HEK293 (cell line): ENCODE measurements at regions not wholly inside any gene's neighbourhood (a gene's known extent, or its start where the extent isn't known, plus 50 kb on each side); places are given as distances from the start of the nearest gene placed in this dataset.

Experiments used
- CTCF ChIA-PET: fragments of 350-600 bp; formaldehyde crosslinking; extraction: SDS; loops from one replicate; lab custom pipeline; 2021; ENCODE audit warnings: antibody characterized with exemption; lab: Yijun Ruan, JAX
- POLR2A ChIA-PET: fragments of 300-600 bp; formaldehyde crosslinking; extraction: SDS; loops from one replicate; lab custom pipeline; 2020; ENCODE audit warnings: antibody characterized with exemption, inconsistent platforms; lab: Yijun Ruan, JAX
- H3K27ac ChIP-seq: fragments of 200-500 bp; sonication (Bioruptor generic); 2 replicates; pipeline ENCODE4 v1.5.1; 2014; ENCODE audit warnings: low read depth, low read length, control low read depth, inconsistent platforms; ENCODE audit errors: extremely low read depth
- H3K36me3 ChIP-seq, 2 experiments: fragments of 200-500 bp in 1 of 2; sonication (Bioruptor generic) in 1 of 2; 1 replicate in 1 of 2; 2 replicates in 1 of 2; pipeline ENCODE4 v1.5.1; 2014 to 2017; ENCODE audit warnings: inconsistent platforms in 2 of 2, low read length in 2 of 2; ENCODE audit not compliant: control insufficient read depth in 2 of 2, insufficient read depth in 1 of 2
- H3K4me1 ChIP-seq: fragments of 200-500 bp; sonication (Bioruptor generic); 2 replicates; pipeline ENCODE4 v1.5.1; 2014; ENCODE audit warnings: mild to moderate bottlenecking, low read length, inconsistent platforms; ENCODE audit not compliant: control insufficient read depth, insufficient read depth
- H3K4me3 ChIP-seq: 2 replicates; pipeline ENCODE4 v1.5.1; 2011; ENCODE audit warnings: low read depth, mild to moderate bottlenecking, control low read depth, low read length, moderate library complexity
- H3K9me3 ChIP-seq: fragments of 200-500 bp; sonication (Bioruptor generic); 2 replicates; pipeline ENCODE4 v1.5.1; 2014; ENCODE audit warnings: low read depth, low read length, inconsistent platforms; ENCODE audit not compliant: control insufficient read depth, insufficient read depth
- SP7 ChIP-seq: fragments of 450-650 bp; formaldehyde crosslinking; IDR thresholded peaks from 2 replicates; pipeline ENCODE4 v1.5.1; 2016; ENCODE audit warnings: missing biosample characterization, missing genetic modification characterization
- ZFP69B ChIP-seq: fragments of 450-650 bp; formaldehyde crosslinking; IDR thresholded peaks from 2 replicates; pipeline ENCODE4 v1.5.1; 2016; ENCODE audit warnings: missing biosample characterization, missing genetic modification characterization
- ZNF132 ChIP-seq: fragments of 450-650 bp; formaldehyde crosslinking; IDR thresholded peaks from 2 replicates; pipeline ENCODE4 v1.5.1; 2017; ENCODE audit warnings: missing biosample characterization, missing genetic modification characterization, borderline replicate concordance
- ZNF138 ChIP-seq: fragments of 450-650 bp; formaldehyde crosslinking; IDR thresholded peaks from 2 replicates; pipeline ENCODE4 v1.5.1; 2016; ENCODE audit warnings: missing biosample characterization, missing genetic modification characterization, borderline replicate concordance
- ZNF146 ChIP-seq: fragments of 450-650 bp; formaldehyde crosslinking; IDR thresholded peaks from 2 replicates; pipeline ENCODE4 v1.5.1; 2016; ENCODE audit warnings: missing biosample characterization, missing genetic modification characterization
- ZNF169 ChIP-seq: fragments of 450-650 bp; formaldehyde crosslinking; IDR thresholded peaks from 2 replicates; pipeline ENCODE4 v1.5.1; 2016; ENCODE audit warnings: missing biosample characterization, missing genetic modification characterization
- ZNF202 ChIP-seq: fragments of 450-650 bp; formaldehyde crosslinking; IDR thresholded peaks from 2 replicates; pipeline ENCODE4 v1.5.1; 2016; ENCODE audit warnings: missing biosample characterization, missing genetic modification characterization, borderline replicate concordance
- ZNF221 ChIP-seq: fragments of 450-650 bp; formaldehyde crosslinking; IDR thresholded peaks from 2 replicates; pipeline ENCODE4 v1.5.1; 2017; ENCODE audit warnings: missing biosample characterization, missing genetic modification characterization, borderline replicate concordance
- ZNF23 ChIP-seq: fragments of 450-650 bp; formaldehyde crosslinking; IDR thresholded peaks from 2 replicates; pipeline ENCODE4 v1.5.1; 2016; ENCODE audit warnings: missing biosample characterization, missing genetic modification characterization, borderline replicate concordance
- ZNF24 ChIP-seq: fragments of 450-650 bp; formaldehyde crosslinking; IDR thresholded peaks from 2 replicates; pipeline ENCODE4 v1.5.1; 2016; ENCODE audit warnings: missing biosample characterization, missing genetic modification characterization
- ZNF280D ChIP-seq: fragments of 450-650 bp; formaldehyde crosslinking; IDR thresholded peaks from 2 replicates; pipeline ENCODE4 v1.5.1; 2016; ENCODE audit warnings: missing biosample characterization, missing genetic modification characterization
- ZNF423 ChIP-seq: fragments of 450-650 bp; formaldehyde crosslinking; IDR thresholded peaks from 2 replicates; pipeline ENCODE4 v1.5.1; 2016; ENCODE audit warnings: missing biosample characterization, missing genetic modification characterization
- ZNF433 ChIP-seq: fragments of 450-650 bp; formaldehyde crosslinking; IDR thresholded peaks from 2 replicates; pipeline ENCODE4 v1.5.1; 2016; ENCODE audit warnings: missing biosample characterization, missing genetic modification characterization, low read depth
- ZNF473 ChIP-seq: fragments of 450-650 bp; formaldehyde crosslinking; IDR thresholded peaks from 2 replicates; pipeline ENCODE4 v1.5.1; 2017; ENCODE audit warnings: missing biosample characterization, missing genetic modification characterization
- ZNF548 ChIP-seq: fragments of 450-650 bp; formaldehyde crosslinking; IDR thresholded peaks from 2 replicates; pipeline ENCODE4 v1.5.1; 2016; ENCODE audit warnings: missing biosample characterization, missing genetic modification characterization
- ZNF555 ChIP-seq: fragments of 450-650 bp; formaldehyde crosslinking; conservative IDR thresholded peaks from 2 replicates; pipeline ENCODE4 v1.5.1; 2017; ENCODE audit warnings: missing biosample characterization, mild to moderate bottlenecking, missing genetic modification characterization, inconsistent platforms
- ZNF558 ChIP-seq: fragments of 450-650 bp; formaldehyde crosslinking; IDR thresholded peaks from 2 replicates; pipeline ENCODE4 v1.5.1; 2016; ENCODE audit warnings: missing biosample characterization, missing genetic modification characterization
- ZNF571 ChIP-seq: fragments of 450-650 bp; formaldehyde crosslinking; IDR thresholded peaks from 2 replicates; pipeline ENCODE4 v1.5.0; 2017; ENCODE audit warnings: missing biosample characterization, missing genetic modification characterization
- ZNF670 ChIP-seq: fragments of 450-650 bp; formaldehyde crosslinking; IDR thresholded peaks from 2 replicates; pipeline ENCODE4 v1.5.1; 2016; ENCODE audit warnings: missing biosample characterization, missing genetic modification characterization, low read depth
- ZNF747 ChIP-seq: fragments of 450-650 bp; formaldehyde crosslinking; IDR thresholded peaks from 2 replicates; pipeline ENCODE4 v1.5.1; 2016; ENCODE audit warnings: missing biosample characterization, missing genetic modification characterization
- ZNF785 ChIP-seq: fragments of 450-650 bp; formaldehyde crosslinking; IDR thresholded peaks from 2 replicates; pipeline ENCODE4 v1.5.1; 2016; ENCODE audit warnings: missing biosample characterization, missing genetic modification characterization
- TF ChIP-seq, protein P1 (sequence below): fragments of 450-650 bp; formaldehyde crosslinking; IDR thresholded peaks from 2 replicates; pipeline ENCODE4 v1.5.1; 2016; ENCODE audit warnings: missing biosample characterization, missing genetic modification characterization
- TF ChIP-seq, protein P2 (sequence below): fragments of 450-650 bp; formaldehyde crosslinking; IDR thresholded peaks from 2 replicates; pipeline ENCODE4 v1.5.1; 2017; ENCODE audit warnings: missing biosample characterization, missing genetic modification characterization
- TF ChIP-seq, protein P3 (sequence below): fragments of 450-650 bp; formaldehyde crosslinking; IDR thresholded peaks from 2 replicates; pipeline ENCODE4 v1.5.1; 2016; ENCODE audit warnings: missing biosample characterization, missing genetic modification characterization
- TF ChIP-seq, protein P4 (sequence below): fragments of 450-650 bp; formaldehyde crosslinking; IDR thresholded peaks from 2 replicates; pipeline ENCODE4 v1.5.1; 2017; ENCODE audit warnings: missing biosample characterization, missing genetic modification characterization

- H3K4me1 ChIP-seq = peaks cover 3% of the 10 kb centered on the region; the same call in 1 of the 2 replicates
- H3K9me3 ChIP-seq = no peaks in the 10 kb centered on the region
- CTCF ChIA-PET = interaction anchor here (0.6 to 1.2 kb wide), 2 partner anchors 8 to 13 kb away, joined by 3 to 5 read pairs; no protein-coding TSS in a partner anchor
- H3K27ac ChIP-seq = no peak overlapping the region
- no peaks in the 10 kb centered on the region for H3K36me3 ChIP-seq
- POLR2A ChIA-PET = no interaction called here
- H3K4me3 ChIP-seq = no peak overlapping the region
- TF ChIP-seq ZNF571 (tag by site-specific recombination) (no peak), ZNF138 (tag by site-specific recombination) (no peak), ZNF280D (tag by site-specific recombination) (no peak), ZNF202 (tag by site-specific recombination) (no peak), ZNF423 (no peak), ZNF473 (tag by site-specific recombination) (no peak), SP7 (tag by site-specific recombination) (no peak), ZNF785 (no peak), ZNF558 (tag by site-specific recombination) (no peak), ZNF23 (tag by site-specific recombination) (no peak), ZFP69B (no peak), ZNF24 (tag by site-specific recombination) (no peak)
- TF ChIP-seq, protein P1, sequence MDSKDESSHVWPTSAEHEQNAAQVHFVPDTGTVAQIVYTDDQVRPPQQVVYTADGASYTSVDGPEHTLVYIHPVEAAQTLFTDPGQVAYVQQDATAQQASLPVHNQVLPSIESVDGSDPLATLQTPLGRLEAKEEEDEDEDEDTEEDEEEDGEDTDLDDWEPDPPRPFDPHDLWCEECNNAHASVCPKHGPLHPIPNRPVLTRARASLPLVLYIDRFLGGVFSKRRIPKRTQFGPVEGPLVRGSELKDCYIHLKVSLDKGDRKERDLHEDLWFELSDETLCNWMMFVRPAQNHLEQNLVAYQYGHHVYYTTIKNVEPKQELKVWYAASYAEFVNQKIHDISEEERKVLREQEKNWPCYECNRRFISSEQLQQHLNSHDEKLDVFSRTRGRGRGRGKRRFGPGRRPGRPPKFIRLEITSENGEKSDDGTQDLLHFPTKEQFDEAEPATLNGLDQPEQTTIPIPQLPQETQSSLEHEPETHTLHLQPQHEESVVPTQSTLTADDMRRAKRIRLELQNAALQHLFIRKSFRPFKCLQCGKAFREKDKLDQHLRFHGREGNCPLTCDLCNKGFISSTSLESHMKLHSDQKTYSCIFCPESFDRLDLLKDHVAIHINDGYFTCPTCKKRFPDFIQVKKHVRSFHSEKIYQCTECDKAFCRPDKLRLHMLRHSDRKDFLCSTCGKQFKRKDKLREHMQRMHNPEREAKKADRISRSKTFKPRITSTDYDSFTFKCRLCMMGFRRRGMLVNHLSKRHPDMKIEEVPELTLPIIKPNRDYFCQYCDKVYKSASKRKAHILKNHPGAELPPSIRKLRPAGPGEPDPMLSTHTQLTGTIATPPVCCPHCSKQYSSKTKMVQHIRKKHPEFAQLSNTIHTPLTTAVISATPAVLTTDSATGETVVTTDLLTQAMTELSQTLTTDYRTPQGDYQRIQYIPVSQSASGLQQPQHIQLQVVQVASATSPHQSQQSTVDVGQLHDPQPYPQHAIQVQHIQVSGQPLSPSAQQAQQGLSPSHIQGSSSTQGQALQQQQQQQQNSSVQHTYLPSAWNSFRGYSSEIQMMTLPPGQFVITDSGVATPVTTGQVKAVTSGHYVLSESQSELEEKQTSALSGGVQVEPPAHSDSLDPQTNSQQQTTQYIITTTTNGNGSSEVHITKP (tag by site-specific recombination) = no peak
- TF ChIP-seq, protein P2, sequence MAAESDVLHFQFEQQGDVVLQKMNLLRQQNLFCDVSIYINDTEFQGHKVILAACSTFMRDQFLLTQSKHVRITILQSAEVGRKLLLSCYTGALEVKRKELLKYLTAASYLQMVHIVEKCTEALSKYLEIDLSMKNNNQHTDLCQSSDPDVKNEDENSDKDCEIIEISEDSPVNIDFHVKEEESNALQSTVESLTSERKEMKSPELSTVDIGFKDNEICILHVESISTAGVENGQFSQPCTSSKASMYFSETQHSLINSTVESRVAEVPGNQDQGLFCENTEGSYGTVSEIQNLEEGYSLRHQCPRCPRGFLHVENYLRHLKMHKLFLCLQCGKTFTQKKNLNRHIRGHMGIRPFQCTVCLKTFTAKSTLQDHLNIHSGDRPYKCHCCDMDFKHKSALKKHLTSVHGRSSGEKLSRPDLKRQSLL (tag by site-specific recombination) = no peak
- TF ChIP-seq, protein P3, sequence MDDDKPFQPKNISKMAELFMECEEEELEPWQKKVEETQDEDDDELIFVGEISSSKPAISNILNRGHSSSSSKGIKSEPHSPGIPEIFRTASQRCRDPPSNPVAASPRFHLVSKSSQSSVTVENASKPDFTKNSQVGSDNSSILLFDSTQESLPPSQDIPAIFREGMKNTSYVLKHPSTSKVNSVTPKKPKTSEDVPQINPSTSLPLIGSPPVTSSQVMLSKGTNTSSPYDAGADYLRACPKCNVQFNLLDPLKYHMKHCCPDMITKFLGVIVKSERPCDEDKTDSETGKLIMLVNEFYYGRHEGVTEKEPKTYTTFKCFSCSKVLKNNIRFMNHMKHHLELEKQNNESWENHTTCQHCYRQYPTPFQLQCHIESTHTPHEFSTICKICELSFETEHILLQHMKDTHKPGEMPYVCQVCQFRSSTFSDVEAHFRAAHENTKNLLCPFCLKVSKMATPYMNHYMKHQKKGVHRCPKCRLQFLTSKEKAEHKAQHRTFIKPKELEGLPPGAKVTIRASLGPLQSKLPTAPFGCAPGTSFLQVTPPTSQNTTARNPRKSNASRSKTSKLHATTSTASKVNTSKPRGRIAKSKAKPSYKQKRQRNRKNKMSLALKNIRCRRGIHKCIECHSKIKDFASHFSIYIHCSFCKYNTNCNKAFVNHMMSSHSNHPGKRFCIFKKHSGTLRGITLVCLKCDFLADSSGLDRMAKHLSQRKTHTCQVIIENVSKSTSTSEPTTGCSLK (tag by site-specific recombination) = no peak
- TF ChIP-seq, all 188 proteins: peak for 0
Observed at GRCh38 chr3:64393193-64393592, 167.9 kb upstream of the PRICKLE2 start.

GRCh38 chr3:64392001-64392400, 166.7 kb upstream of the PRICKLE2 start:
- TF ChIP-seq ZNF146 (tag by site-specific recombination) (no peak), ZNF571 (tag by site-specific recombination) (no peak), ZNF747 (tag by site-specific recombination) (no peak), ZNF132 (tag by site-specific recombination) (no peak), ZNF169 (tag by site-specific recombination) (no peak), ZNF555 (tag by site-specific recombination) (no peak), ZNF670 (tag by site-specific recombination) (no peak), ZNF433 (tag by site-specific recombination) (no peak), ZNF221 (tag by site-specific recombination) (no peak), ZNF548 (no peak)
- TF ChIP-seq, protein P4, sequence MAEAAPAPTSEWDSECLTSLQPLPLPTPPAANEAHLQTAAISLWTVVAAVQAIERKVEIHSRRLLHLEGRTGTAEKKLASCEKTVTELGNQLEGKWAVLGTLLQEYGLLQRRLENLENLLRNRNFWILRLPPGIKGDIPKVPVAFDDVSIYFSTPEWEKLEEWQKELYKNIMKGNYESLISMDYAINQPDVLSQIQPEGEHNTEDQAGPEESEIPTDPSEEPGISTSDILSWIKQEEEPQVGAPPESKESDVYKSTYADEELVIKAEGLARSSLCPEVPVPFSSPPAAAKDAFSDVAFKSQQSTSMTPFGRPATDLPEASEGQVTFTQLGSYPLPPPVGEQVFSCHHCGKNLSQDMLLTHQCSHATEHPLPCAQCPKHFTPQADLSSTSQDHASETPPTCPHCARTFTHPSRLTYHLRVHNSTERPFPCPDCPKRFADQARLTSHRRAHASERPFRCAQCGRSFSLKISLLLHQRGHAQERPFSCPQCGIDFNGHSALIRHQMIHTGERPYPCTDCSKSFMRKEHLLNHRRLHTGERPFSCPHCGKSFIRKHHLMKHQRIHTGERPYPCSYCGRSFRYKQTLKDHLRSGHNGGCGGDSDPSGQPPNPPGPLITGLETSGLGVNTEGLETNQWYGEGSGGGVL (tag by site-specific recombination) = no peak
- TF ChIP-seq, all 188 proteins: peak for 0
- ChIA-PET CTCF (interaction anchor here (1.2 kb wide), 1 partner anchor 10 kb away, joined by 5 read pairs; no protein-coding TSS in a partner anchor), POLR2A (no interaction called here)
- no peak overlapping the region for H3K4me3 ChIP-seq
- H3K4me1 ChIP-seq = no peaks in the 10 kb centered on the region
- H3K9me3 ChIP-seq = no peaks in the 10 kb centered on the region
- H3K27ac ChIP-seq = no peak overlapping the region
- no peaks in the 10 kb centered on the region for H3K36me3 ChIP-seq
